ENCODE measurements at regions not wholly inside any gene's neighbourhood (a gene's known extent, or its start where the extent isn't known, plus 50 kb on each side); places are given as distances from the start of the nearest gene placed in this dataset.

DNA sequence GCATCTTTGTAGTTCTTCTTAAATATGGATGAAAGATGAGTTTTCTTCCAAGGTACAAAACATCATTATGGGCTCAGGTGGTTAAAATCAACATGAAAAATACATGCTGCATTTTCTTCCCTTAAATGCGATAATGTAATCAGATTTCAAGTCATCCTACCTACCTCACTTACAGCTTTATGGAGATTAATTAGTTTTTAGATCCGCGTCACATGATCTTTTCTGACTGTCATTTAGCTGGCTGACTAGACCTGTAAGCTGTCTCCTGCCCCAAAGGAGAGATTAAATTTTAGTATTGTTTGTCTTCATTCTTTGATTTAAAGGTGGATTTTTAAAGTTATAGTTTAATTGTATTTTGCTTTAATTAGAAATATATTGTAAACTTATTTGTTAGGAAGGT lies 678.0 kb upstream of the ZEB2 start:
- TF ChIP-seq CTCF (IDR thresholded peaks at IDR 0.05) (no peak), POLR2AphosphoS5 (IDR thresholded peaks at IDR 0.05) (no peak), POLR2A (IDR thresholded peaks at IDR 0.05) (no peak), EP300 (IDR thresholded peaks at IDR 0.05) (no peak)
- Histone ChIP-seq H3K36me3 (no peaks in the 10 kb centered on the region), H3K4me1 (no peaks in the 10 kb centered on the region), H3K4me3 (no peak overlapping the region), H3K9me3 (no peaks in the 10 kb centered on the region), H3K27me3 (no peaks in the 10 kb centered on the region), H3K27ac (no peak overlapping the region)
- intact Hi-C loops (cut with DNase I) = no loop called here
- DNase-seq = no peak
- 82 to 90% methylated on average over 3 of the region's 3 CpGs for WGBS, 2 donors

- intact Hi-C loops (cut with DNase I) = no loop called here
- Histone ChIP-seq H3K27ac (no peak overlapping the region), H3K4me3 (no peak overlapping the region), H3K4me1 (no peaks in the 10 kb centered on the region), H3K36me3 (no peaks in the 10 kb centered on the region), H3K9me3 (no peaks in the 10 kb centered on the region), H3K27me3 (no peaks in the 10 kb centered on the region)
- DNase-seq = no peak
- 28 to 58% methylated on average over 2 of the region's 2 CpGs for WGBS, 2 donors
- TF ChIP-seq POLR2AphosphoS5 (IDR thresholded peaks at IDR 0.05) = no peak
- no peak for TF ChIP-seq CTCF (IDR thresholded peaks at IDR 0.05)
- TF ChIP-seq EP300 (IDR thresholded peaks at IDR 0.05) = no peak
- TF ChIP-seq POLR2A (IDR thresholded peaks at IDR 0.05) = no peak
Measured at GRCh38 chr2:145194673-145195072, 674.8 kb upstream of the ZEB2 start.

GRCh38 chr2:145190031-145190703 lies 670.2 kb upstream of the ZEB2 start:
- WGBS, 2 donors = 78 to 89% methylated on average over 7 of the region's 7 CpGs
- H3K4me3 ChIP-seq = no peak overlapping the region

DNA sequence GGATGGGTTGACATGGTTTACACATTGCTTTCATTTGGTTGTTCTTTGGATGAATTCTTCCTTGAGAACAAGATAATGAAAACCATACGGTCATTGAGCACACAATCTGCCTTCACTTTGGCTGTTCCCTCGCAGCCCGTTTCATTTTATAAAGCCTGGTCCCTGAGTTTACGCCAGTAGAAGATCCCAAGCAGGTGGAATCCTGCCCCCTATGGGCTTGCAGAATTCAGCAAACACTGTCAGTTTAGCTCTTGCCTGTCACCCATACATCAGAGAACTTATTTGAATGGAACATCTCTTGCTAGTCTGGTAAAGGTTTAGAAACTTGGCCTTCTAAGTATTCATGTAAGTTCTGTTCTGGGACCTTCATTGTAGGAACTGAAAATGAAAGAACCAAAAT lies 666.4 kb upstream of the ZEB2 start:
- intact Hi-C loops (cut with DNase I) = no loop called here

More at GRCh38 chr2:145190031-145190703, 670.2 kb upstream of the ZEB2 start:
- Histone ChIP-seq H3K9me3 (no peaks in the 10 kb centered on the region), H3K36me3 (no peaks in the 10 kb centered on the region), H3K27ac (no peak overlapping the region), H3K27me3 (no peaks in the 10 kb centered on the region), H3K4me1 (no peaks in the 10 kb centered on the region)
- intact Hi-C loops (cut with DNase I) = no loop called here
- TF ChIP-seq EP300 (IDR thresholded peaks at IDR 0.05) = no peak
- TF ChIP-seq POLR2AphosphoS5 (IDR thresholded peaks at IDR 0.05) = no peak
- no peak for TF ChIP-seq CTCF (IDR thresholded peaks at IDR 0.05)
- TF ChIP-seq POLR2A (IDR thresholded peaks at IDR 0.05) = no peak
- no peak for DNase-seq

More for the DNA sequence above, 666.4 kb upstream of the ZEB2 start:
- Histone ChIP-seq H3K4me1 (no peaks in the 10 kb centered on the region), H3K36me3 (no peaks in the 10 kb centered on the region), H3K9me3 (no peaks in the 10 kb centered on the region), H3K27ac (no peak overlapping the region), H3K4me3 (no peak overlapping the region), H3K27me3 (no peaks in the 10 kb centered on the region)
- TF ChIP-seq POLR2A (IDR thresholded peaks at IDR 0.05) (no peak), CTCF (IDR thresholded peaks at IDR 0.05) (no peak), POLR2AphosphoS5 (IDR thresholded peaks at IDR 0.05) (no peak), EP300 (IDR thresholded peaks at IDR 0.05) (no peak)
- peak; percentile 69 for DNase-seq
- WGBS, 2 donors = 63 to 64% methylated on average over 4 of the region's 4 CpGs

All from sigmoid colon (tissue), 6 donors.